ENCODE measurements at regions not wholly inside any gene's neighbourhood (a gene's known extent, or its start where the extent isn't known, plus 50 kb on each side); places are given as distances from the start of the nearest gene placed in this dataset.

GRCh38 chr15:93253681-93254080 is 164.7 kb upstream of the RGMA start:
- peaks cover 0 to 2% of the 10 kb centered on the region in 2 experiments; a peak in 1 of 4 replicates for H3K4me1 ChIP-seq (ENCODE audit: control insufficient read depth in 1 of 2, insufficient read depth in 2 of 2, low read depth in 1 of 2, low read length in 1 of 2)
- H3K9me2 ChIP-seq, result no peaks in the 10 kb centered on the region
- DNase-seq, result no peak
- TF ChIP-seq SIN3A (IDR thresholded peaks at IDR 0.05; ENCODE audit: borderline replicate concordance, low read depth, low read length) (no peak), MEF2A (IDR thresholded peaks at IDR 0.05; ENCODE audit: borderline replicate concordance, low read depth) (no peak), ELF1 (IDR thresholded peaks at IDR 0.05) (no peak)
- no peaks in the 10 kb centered on the region for H3K9me3 ChIP-seq
- H2AFZ ChIP-seq (ENCODE audit: low read depth), result no peak overlapping the region
- no peaks in the 10 kb centered on the region for H4K20me1 ChIP-seq (ENCODE audit: insufficient read depth)
- no peaks in the 10 kb centered on the region for H3K27me3 ChIP-seq (ENCODE audit: insufficient read depth)
- no peak overlapping the region for H3K4me3 ChIP-seq (ENCODE audit: low read depth in 2 of 2, low read length in 1 of 2)
- 0% methylated on average over 1 of the region's 3 CpGs for WGBS (ENCODE audit: low lambda C conversion rate)
- H3F3A ChIP-seq (replicated peaks; ENCODE audit: insufficient read depth), result no peaks in the 10 kb centered on the region
- H3K9ac ChIP-seq, result no peak overlapping the region
- H3K4me2 ChIP-seq, result no peak overlapping the region
- ChIA-PET CTCF (interaction anchor here (0.5 to 1.0 kb wide), 2 partner anchors 95 to 866 kb away, joined by 3 to 4 read pairs; no protein-coding TSS in a partner anchor), POLR2A (no interaction called here)
- H3K36me3 ChIP-seq (replicated peaks in 1 of 2; ENCODE audit: control insufficient read depth in 1 of 2, insufficient read depth in 2 of 2, low read length in 1 of 2), result no peaks in the 10 kb centered on the region
- H3K79me2 ChIP-seq (ENCODE audit: insufficient read depth), result no peaks in the 10 kb centered on the region
- H3K27ac ChIP-seq (ENCODE audit: low read depth in 2 of 2, low read length in 1 of 2), result no peak overlapping the region

- Histone ChIP-seq H3K9me3 (no peaks in the 10 kb centered on the region), H4K20me1 (ENCODE audit: insufficient read depth) (no peaks in the 10 kb centered on the region), H3K4me3 (ENCODE audit: low read depth in 2 of 2, low read length in 1 of 2) (no peak overlapping the region), H3K79me2 (ENCODE audit: insufficient read depth) (no peaks in the 10 kb centered on the region), H3F3A (replicated peaks; ENCODE audit: insufficient read depth) (no peaks in the 10 kb centered on the region), H3K4me1 (ENCODE audit: control insufficient read depth in 1 of 2, insufficient read depth in 2 of 2, low read depth in 1 of 2, low read length in 1 of 2) (peaks cover 0 to 2% of the 10 kb centered on the region in 2 experiments; a peak in 1 of 4 replicates), H2AFZ (ENCODE audit: low read depth) (no peak overlapping the region), H3K27me3 (ENCODE audit: insufficient read depth) (no peaks in the 10 kb centered on the region), H3K36me3 (replicated peaks in 1 of 2; ENCODE audit: control insufficient read depth in 1 of 2, insufficient read depth in 2 of 2, low read length in 1 of 2) (no peaks in the 10 kb centered on the region), H3K27ac (ENCODE audit: low read depth in 2 of 2, low read length in 1 of 2) (no peak overlapping the region), H3K4me2 (no peak overlapping the region), H3K9ac (no peak overlapping the region), H3K9me2 (no peaks in the 10 kb centered on the region)
- ChIA-PET POLR2A (no interaction called here), CTCF (no interaction called here)
- WGBS (ENCODE audit: low lambda C conversion rate), result 10% methylated on average over 2 of the region's 2 CpGs
- TF ChIP-seq TCF12 (IDR thresholded peaks at IDR 0.05) (no peak), CTCF (IDR thresholded peaks at IDR 0.05) (no peak), GATA2 (CRISPR knock-in tag; IDR thresholded peaks at IDR 0.05) (no peak), MAX (IDR thresholded peaks at IDR 0.05; ENCODE audit: low read depth) (no peak), IRF3 (IDR thresholded peaks at IDR 0.05; ENCODE audit: low read depth, low read length) (no peak), POLR2AphosphoS5 (IDR thresholded peaks at IDR 0.05; ENCODE audit: low read depth, low read length) (no peak), NFIC (IDR thresholded peaks at IDR 0.05; ENCODE audit: borderline replicate concordance) (no peak), USF1 (IDR thresholded peaks at IDR 0.05; ENCODE audit: borderline replicate concordance, low read depth) (no peak), FOXM1 (IDR thresholded peaks at IDR 0.05; ENCODE audit: low read depth) (no peak), CHD2 (IDR thresholded peaks at IDR 0.05; ENCODE audit: low read length, partially characterized antibody) (no peak), MEF2A (IDR thresholded peaks at IDR 0.05; ENCODE audit: borderline replicate concordance, low read depth) (no peak), PBX3 (IDR thresholded peaks at IDR 0.05) (no peak), SIN3A (IDR thresholded peaks at IDR 0.05; ENCODE audit: borderline replicate concordance, low read depth, low read length) (no peak), GABPA (IDR thresholded peaks at IDR 0.05; ENCODE audit: low read depth) (no peak), YY1 (IDR thresholded peaks at IDR 0.05; ENCODE audit: low read depth) (no peak)
- no peak for DNase-seq
Measured at GRCh38 chr15:93252780-93253179, 163.8 kb upstream of the RGMA start.

All from SK-N-SH (cell line).